K562 (cell line): ENCODE measurements at regions not wholly inside any gene's neighbourhood (a gene's known extent, or its start where the extent isn't known, plus 50 kb on each side); places are given as distances from the start of the nearest gene placed in this dataset.

Experiments used
- ATAC-seq: fragments of 200-7000 bp; cut with Tn5 transposase; 3 replicates; pipeline ENCODE4 v1.9.1; 2020; ENCODE audit warnings: moderate library complexity
- BruUV-seq: library from RNA; stranded (reverse); fragments of 400-500 nt; replicated peaks from 2 replicates; lab custom pipeline; 2021; lab: Mats Ljungman, UMichigan
- CTCF ChIA-PET: fragments of 300-600 bp; formaldehyde crosslinking; extraction: SDS; loops from one replicate; lab custom pipeline; 2021; ENCODE audit warnings: low intra/inter-chr PET ratio; lab: Yijun Ruan, JAX
- POLR2A ChIA-PET: fragments of 300-600, 350-650 bp; sonication (Branson Sonifier 250); formaldehyde crosslinking; extraction: SDS; loops from one replicate; lab custom pipeline; 2021; ENCODE audit warnings: antibody characterized with exemption, inconsistent platforms; lab: Yijun Ruan, JAX
- DNase-seq, 4 experiments: peaks; one replicate each; pipeline versions ENCODE4 v3.0.0 to v3.0.0-alpha.2; 2011 to 2018; ENCODE audit warnings: low spot score in 3 of 4, mixed read lengths in 3 of 4; ENCODE audit errors: extremely low read depth in 1 of 4
- FAIRE-seq: peaks from 2 replicates; lab custom pipeline; 2011; peaks lifted over from hg19 to GRCh38; lab: Jason Lieb, UNC
- H2AFZ ChIP-seq: 2 replicates; pipeline ENCODE4 v1.6.0; 2011; ENCODE audit warnings: low read depth, low read length, control low read depth, inconsistent platforms
- H3K27ac ChIP-seq: fragments of 200-600 bp; 3 replicates; pipeline ENCODE4 v1.8.0; 2011; ENCODE audit warnings: low read depth, mild to moderate bottlenecking, control low read depth, inconsistent platforms, low read length, moderate library complexity, mixed read lengths; ENCODE audit errors: extremely low read depth
- H3K27me3 ChIP-seq, 2 experiments: fragments of 300-600 bp in 1 of 2; 2 replicates in 1 of 2; 3 replicates in 1 of 2; pipeline versions ENCODE4 v1.6.0 to v1.8.0; 2011; ENCODE audit warnings: inconsistent platforms in 2 of 2, low read length in 2 of 2, mild to moderate bottlenecking in 1 of 2, mixed read lengths in 1 of 2, moderate library complexity in 1 of 2; ENCODE audit not compliant: control insufficient read depth in 2 of 2, insufficient read depth in 2 of 2
- H3K36me3 ChIP-seq: fragments of 300-600 bp; 3 replicates; pipeline ENCODE4 v1.8.0; 2011; ENCODE audit warnings: mild to moderate bottlenecking, low read length, inconsistent platforms; ENCODE audit not compliant: control insufficient read depth, insufficient read depth
- H3K4me1 ChIP-seq, 2 experiments: fragments of 200-600 bp in 1 of 2; replicated peaks in 1 of 2; 2 replicates in 1 of 2; 3 replicates in 1 of 2; pipeline versions ENCODE4 v1.5.1 to v1.8.0; 2011; ENCODE audit warnings: inconsistent platforms in 2 of 2, low read length in 2 of 2, mild to moderate bottlenecking in 1 of 2, mixed read lengths in 1 of 2, moderate library complexity in 1 of 2; ENCODE audit not compliant: control insufficient read depth in 2 of 2, insufficient read depth in 2 of 2
- H3K4me2 ChIP-seq: 2 replicates; pipeline ENCODE4 v1.6.1; 2011; ENCODE audit warnings: low read length, control low read depth, inconsistent platforms, mixed read lengths; ENCODE audit not compliant: insufficient read depth
- H3K4me3 ChIP-seq: fragments of 200-600 bp; sonication (generic), shearing (Covaris generic); 2 replicates; pipeline ENCODE4 v1.5.1; 2016; ENCODE audit warnings: control low read depth, inconsistent platforms
- H3K79me2 ChIP-seq: fragments of 200-600 bp; 3 replicates; pipeline ENCODE4 v1.8.0; 2011; ENCODE audit warnings: low read length, inconsistent platforms; ENCODE audit not compliant: control insufficient read depth, insufficient read depth
- H3K9ac ChIP-seq, 2 experiments: 2 replicates each; pipeline versions ENCODE4 v1.6.0 to v1.6.1; 2011; ENCODE audit warnings: low read depth in 2 of 2, low read length in 2 of 2, control low read depth in 1 of 2, inconsistent platforms in 1 of 2, mild to moderate bottlenecking in 1 of 2, mixed read lengths in 1 of 2; ENCODE audit not compliant: insufficient read depth in 1 of 2
- H3K9me1 ChIP-seq: one replicate; pipeline ENCODE4 v1.6.0; 2011; ENCODE audit warnings: inconsistent platforms, mild to moderate bottlenecking, low read length, moderate library complexity; ENCODE audit not compliant: control insufficient read depth, insufficient read depth
- H3K9me3 ChIP-seq: replicated peaks from 2 replicates; pipeline ENCODE4 v1.5.1; 2011; ENCODE audit warnings: low read depth, low read length, inconsistent platforms; ENCODE audit not compliant: control insufficient read depth, insufficient read depth
- H4K20me1 ChIP-seq: replicated peaks from 2 replicates; pipeline ENCODE4 v1.6.1; 2011; ENCODE audit warnings: low read length, inconsistent platforms, mixed read lengths; ENCODE audit not compliant: control insufficient read depth, insufficient read depth
- ATF3 ChIP-seq, 2 experiments: fragments of 450-650 bp in 1 of 2; sonication (generic) in 1 of 2; formaldehyde crosslinking in 1 of 2; IDR thresholded peaks in 1 of 2; conservative IDR thresholded peaks in 1 of 2; 2 replicates each; pipeline versions ENCODE4 v1.6.1 to v1.8.1; 2016 to 2023; ENCODE audit warnings: mild to moderate bottlenecking in 2 of 2, moderate library complexity in 2 of 2, inconsistent platforms in 1 of 2, missing genetic modification reagents in 1 of 2
- CTCF ChIP-seq, 3 experiments: IDR thresholded peaks in 2 of 3; conservative IDR thresholded peaks in 1 of 3; 2 replicates each; pipeline ENCODE4 v1.5.1; 2011 to 2012; ENCODE audit warnings: low read length in 3 of 3, mild to moderate bottlenecking in 3 of 3, control low read depth in 2 of 3, improper control_type of control experiment in 1 of 3, inconsistent platforms in 1 of 3, low read depth in 1 of 3, mixed read lengths in 1 of 3, moderate library complexity in 1 of 3; ENCODE audit not compliant: insufficient read depth in 2 of 3
- DACH1 ChIP-seq: fragments of 450-650 bp; IDR thresholded peaks from 2 replicates; pipeline ENCODE4 v1.6.1; 2018; ENCODE audit not compliant: partially characterized antibody
- DEAF1 ChIP-seq: fragments of 450-650 bp; formaldehyde crosslinking; IDR thresholded peaks from 2 replicates; pipeline ENCODE4 v1.4.0; 2020; ENCODE audit warnings: mild to moderate bottlenecking, moderate library complexity
- REST ChIP-seq, 2 experiments: fragments of 450-650 bp; formaldehyde crosslinking in 1 of 2; IDR thresholded peaks; 2 replicates each; pipeline versions ENCODE4 v1.4.0 to v1.6.1; 2014 to 2020; ENCODE audit warnings: mild to moderate bottlenecking in 2 of 2, borderline replicate concordance in 1 of 2, low read depth in 1 of 2
- WGBS: fragments of 100-300 bp; shearing (Covaris generic); methylation state at CpG from one replicate; pipeline ENCODE4 v1.1.6; 2016; ENCODE audit warnings: low coverage, mixed read lengths; ENCODE audit not compliant: insufficient coverage; ENCODE audit errors: missing lambda C conversion rate; 5-methylcytosine and 5-hydroxymethylcytosine counted together
- in situ Hi-C: fragments of 300-500 bp; cut with MboI; formaldehyde crosslinking; loops from 4 replicates; pipeline ENCODE4 v1.15.0; 2018; ENCODE audit warnings: inconsistent platforms, mixed read lengths
- intact Hi-C: fragments of 100-400 bp; cut with micrococcal nuclease; formaldehyde crosslinking; loops from 2 replicates; pipeline ENCODE4 v1.14.2; 2022

GRCh38 chr5:135204151-135204600 is 170.1 kb upstream of the PITX1 start (continued):
- no peak for TF ChIP-seq DEAF1 (CRISPR knock-in tag)
- peak; percentile 22; the same call in 1 of the 2 replicates for TF ChIP-seq ATF3 (IDR thresholded peaks at IDR 0.05)
- no peak for TF ChIP-seq ATF3 (CRISPR knock-in tag; conservative IDR thresholded peaks at IDR 0.05)
- TF ChIP-seq, all 486 proteins: peak for 3

GRCh38 chr5:135203593-135204036 is 169.6 kb upstream of the PITX1 start:
- no TSS peak for BruUV-seq
- Histone ChIP-seq H3K9ac (no peak overlapping the region), H3K9me3 (peaks cover 9% of the 10 kb centered on the region), H2AFZ (no peak overlapping the region), H3K36me3 (no peaks in the 10 kb centered on the region), H3K9me1 (no peaks in the 10 kb centered on the region), H3K79me2 (no peaks in the 10 kb centered on the region), H3K27me3 (no peaks in the 10 kb centered on the region), H3K4me3 (no peak overlapping the region), H3K4me1 (peaks cover 0 to 17% of the 10 kb centered on the region in 2 experiments; a peak in 2 of 5 replicates), H3K27ac (no peak overlapping the region), H4K20me1 (no peaks in the 10 kb centered on the region), H3K4me2 (no peak overlapping the region)
- CTCF ChIA-PET = interaction anchor here (0.6 to 1.2 kb wide), 5 partner anchors 185 to 326 kb away, joined by 3 to 5 read pairs (median 3); no protein-coding TSS in a partner anchor
- DNase-seq = peak; percentile 35 to 69 (median 48)
- in situ Hi-C loops (no loop called here), intact Hi-C loops (loop anchor here (5.0 to 10.0 kb wide), 2 partner anchors 221 to 296 kb away; partner anchors contain the start of gene PCBD2)
- WGBS = 55% methylated on average over 4 of the region's 4 CpGs
- peak; percentile 26 for FAIRE-seq
- POLR2A ChIA-PET = no interaction called here
- ATAC-seq = peak; percentile 80
- TF ChIP-seq CTCF (IDR thresholded peaks at IDR 0.05 in 2 of 3, conservative IDR thresholded peaks at IDR 0.05 in 1 of 3; ENCODE audit: insufficient read depth in 2 of 3, low read depth in 1 of 3, low read length in 3 of 3) (peak; percentile 50 to 66 (median 58); a peak in 4 of 6 replicates), DACH1 (no peak), REST (IDR thresholded peaks at IDR 0.05; ENCODE audit: borderline replicate concordance) (peak; percentile 44), REST (CRISPR knock-in tag; IDR thresholded peaks at IDR 0.05; ENCODE audit: low read depth) (no peak)
